GM19099 (cell line): ENCODE measurements at regions not wholly inside any gene's neighbourhood (a gene's known extent, or its start where the extent isn't known, plus 50 kb on each side); places are given as distances from the start of the nearest gene placed in this dataset.

ENCODE experiments used
- POLR2A ChIP-seq: IDR thresholded peaks from 3 replicates; pipeline ENCODE4 v1.6.1; 2011; ENCODE audit warnings: low read depth; ENCODE audit not compliant: insufficient read length; ENCODE audit errors: extremely low read depth

DNA sequence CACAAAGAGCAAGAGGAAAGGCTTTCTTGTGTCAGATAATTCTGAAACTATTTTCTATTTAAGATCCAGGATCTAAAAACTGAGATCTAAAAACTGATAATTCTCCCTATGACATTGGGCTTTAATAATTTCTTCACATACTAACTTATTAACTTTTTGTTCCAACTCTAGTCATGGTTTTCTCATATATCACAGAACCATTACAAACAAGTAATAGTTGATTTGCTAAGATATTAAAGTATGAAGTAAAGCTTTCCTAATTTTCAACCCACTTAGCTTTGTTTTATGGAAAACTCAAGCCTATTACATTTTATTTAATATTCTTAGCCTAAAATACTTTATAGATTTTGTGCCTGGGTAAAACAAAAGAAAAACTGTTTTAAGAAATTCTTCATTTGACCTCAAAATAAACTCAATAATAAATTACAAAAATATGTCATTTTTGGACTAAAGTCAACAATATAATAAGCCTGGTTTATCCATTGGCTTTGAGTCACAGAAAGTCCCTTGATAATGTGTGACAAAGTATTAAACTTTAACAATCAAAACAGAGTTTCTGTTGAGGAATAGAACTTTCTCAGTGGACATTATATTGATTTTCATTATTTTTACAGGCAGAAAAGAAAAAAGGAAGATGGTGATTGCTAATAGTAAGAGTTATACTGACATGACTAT, 1142.9 kb upstream of the SORCS1 start:
- TF ChIP-seq POLR2A: no peak

DNA sequence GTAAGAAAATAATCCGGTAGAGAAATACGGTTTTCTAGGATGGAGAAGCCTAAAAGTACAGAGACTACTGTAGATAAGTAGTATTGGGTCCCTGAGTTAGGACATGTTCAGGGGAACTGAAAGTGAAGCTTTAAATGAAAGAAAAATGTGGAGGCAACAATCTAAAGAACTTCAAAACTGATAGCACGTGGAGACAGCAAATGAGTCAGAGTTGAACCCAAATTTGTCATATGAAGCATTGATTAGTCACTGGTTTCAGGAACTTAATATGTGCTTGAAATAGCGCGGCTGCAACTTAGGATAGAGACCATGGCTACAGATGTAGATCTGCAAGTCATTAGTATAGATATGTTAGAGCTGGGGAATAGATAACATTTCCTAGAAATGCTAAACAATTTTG, 1138.6 kb upstream of the SORCS1 start:
- TF ChIP-seq POLR2A: no peak

DNA sequence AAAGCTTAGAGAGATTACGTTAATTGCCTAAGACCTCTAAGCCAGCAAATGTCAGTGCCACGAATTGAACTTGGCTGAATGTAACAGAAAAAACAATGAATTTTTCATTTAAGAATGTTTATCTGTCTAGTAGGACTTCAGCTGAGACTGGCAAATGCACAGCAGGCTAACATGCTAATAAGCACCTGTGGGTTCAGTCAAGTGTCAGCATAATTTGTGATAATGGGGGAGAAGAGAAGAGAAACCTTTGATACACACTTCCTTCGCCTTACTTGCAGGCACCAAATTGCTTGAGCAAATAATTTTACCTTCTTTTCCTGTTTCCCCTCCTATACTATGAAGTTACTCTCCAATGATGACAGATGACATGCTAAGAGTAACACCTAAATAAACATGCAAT, 1136.5 kb upstream of the SORCS1 start:
- no peak for TF ChIP-seq POLR2A

DNA sequence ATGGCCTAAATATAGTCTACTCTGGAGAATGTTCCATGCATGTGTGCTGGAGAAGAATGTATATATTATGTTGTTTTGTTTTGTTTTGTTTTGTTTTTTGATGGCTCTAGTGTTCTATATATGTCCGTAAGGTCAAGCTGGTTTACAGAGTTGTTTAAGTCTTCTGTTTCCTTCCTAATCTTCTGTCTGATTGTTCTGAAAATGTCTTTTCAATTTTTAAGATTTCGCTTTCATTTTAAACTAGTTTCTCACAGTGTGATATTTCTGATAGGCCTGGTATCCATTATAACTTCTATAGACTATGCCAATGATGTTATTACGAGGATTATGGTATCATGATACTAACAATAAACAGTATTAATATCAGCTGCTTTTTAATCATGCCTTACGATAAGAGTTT, 1126.3 kb upstream of the SORCS1 start:
- no peak for TF ChIP-seq POLR2A

DNA sequence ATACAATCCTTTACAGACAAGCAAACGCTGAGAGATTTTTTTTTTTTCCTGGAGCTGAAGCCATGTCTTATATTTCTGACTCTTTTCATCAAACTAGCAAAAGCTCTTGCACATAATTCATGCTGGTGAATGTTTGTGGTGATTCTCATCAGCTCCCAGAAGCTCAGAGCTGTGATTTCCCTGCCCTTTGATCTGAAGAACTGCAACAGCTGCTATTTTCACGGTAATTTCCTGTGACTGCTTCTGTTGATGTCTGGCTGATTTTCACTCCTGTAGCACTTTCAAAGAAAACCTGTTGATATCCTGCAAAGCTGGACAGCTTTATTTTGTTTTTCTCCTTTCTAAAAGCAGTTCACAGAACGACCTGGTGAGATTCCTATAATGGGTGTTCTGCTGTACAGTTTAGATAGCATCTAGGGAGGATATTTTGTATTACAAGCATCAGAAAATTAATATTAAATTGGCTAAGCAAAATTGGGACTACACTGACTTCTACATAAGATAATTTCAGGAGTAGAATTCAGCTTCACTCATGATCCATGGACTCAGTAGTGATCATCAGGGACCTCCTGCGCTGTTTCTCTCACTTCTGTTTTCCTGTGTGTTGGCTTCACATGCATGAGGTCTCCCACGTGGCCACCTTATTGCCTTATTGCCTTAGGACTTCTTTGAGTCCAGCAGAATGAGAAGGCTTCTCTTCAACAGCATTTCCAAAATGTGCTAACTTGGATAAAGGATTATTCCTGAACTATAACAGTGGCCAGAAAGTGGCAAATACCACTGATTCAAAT, 1111.6 kb upstream of the SORCS1 start:
- no peak for TF ChIP-seq POLR2A

DNA sequence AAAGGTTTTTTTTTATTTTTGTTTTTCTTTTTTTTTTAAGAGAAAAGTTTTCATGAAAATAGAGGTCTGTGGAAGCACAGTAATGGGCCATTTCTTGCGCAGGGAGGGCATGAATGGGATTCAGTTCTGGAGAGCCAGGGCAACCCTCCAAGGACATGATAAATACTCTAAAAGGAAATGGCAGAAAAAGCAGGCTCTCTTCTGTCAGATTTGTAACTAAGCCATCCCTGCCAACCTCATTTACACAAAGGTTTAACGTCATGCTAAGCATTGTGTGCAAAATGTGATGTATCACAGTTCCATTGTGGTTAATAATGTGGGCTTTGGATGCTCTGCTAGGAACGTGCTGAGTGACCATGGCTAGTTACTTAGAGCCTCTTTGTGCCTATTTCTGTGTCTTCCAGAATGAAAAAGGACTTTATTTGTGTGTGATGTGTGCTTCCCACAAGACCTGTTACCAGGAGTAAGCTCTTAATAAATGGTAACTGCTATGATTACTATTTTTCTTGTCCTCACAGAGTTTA, 1095.9 kb upstream of the SORCS1 start:
- TF ChIP-seq POLR2A: no peak

DNA sequence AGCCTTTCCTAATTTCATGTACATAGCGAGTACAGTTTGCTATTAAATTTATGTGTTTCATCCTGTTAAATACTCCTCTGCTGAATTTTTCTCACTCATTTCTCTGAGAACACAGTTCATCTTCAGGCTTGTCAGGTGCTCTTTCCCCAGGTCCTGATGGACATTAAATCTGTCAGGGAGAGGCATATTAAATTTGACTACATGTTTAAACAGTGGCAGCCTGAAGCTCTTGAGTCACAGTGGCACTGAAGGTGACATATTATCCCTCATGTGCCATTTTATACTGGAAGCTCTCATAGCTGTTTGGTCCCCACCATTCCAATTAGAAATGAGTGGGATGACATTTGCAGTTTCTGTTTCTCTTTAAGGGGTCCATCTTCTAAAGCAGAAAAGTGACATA, 1089.6 kb upstream of the SORCS1 start:
- no peak for TF ChIP-seq POLR2A

DNA sequence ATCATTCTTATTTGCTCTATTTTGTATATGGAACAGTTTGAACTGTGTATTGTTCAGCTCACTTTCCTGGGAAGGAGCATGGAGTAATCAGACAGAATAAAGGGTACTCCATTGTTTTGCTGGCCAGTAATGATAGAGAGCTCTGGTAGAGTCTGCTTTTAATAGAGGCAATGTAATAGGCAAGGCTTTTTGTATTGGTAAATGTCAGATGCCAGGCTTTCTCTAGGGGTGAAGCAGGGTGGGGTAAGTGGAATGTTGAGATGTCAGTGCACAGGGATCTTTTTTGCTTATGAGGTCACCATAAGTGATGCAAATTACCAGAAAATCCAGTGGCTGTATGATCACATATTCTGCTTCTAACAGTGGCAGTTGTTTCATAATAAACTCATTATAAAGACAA, 1088.3 kb upstream of the SORCS1 start:
- no peak for TF ChIP-seq POLR2A

DNA sequence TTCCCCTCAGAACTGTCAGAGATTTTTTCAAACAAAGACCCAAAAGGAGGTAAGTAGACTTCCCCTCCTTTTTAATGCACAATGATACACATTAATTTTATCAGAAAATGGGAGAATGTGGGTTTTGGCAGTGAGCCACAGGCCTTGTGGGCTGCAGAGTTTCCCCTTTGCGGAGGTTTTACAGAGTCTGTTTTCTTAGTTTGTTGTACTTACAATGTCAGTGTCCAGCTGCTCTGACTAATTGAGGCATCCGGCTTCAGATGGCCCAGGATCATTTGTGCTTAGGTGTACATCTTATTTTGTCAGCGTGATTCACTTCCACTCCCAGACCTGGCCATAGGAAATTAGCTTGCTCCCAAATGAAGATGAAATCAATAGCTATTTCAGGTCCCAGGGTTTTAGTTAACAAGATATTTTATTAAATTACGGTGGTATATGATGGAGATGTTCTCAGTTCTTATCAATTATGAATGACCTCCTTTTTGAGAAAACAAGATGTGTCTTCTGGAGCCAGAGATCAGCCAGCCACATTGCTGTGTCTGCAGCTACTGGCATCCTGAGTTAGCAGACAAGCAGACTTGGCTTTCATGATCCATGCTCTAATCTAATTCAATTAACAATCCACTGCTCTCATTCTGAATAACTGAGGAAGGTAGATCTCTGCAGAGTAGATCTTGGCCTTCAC, 1086.6 kb upstream of the SORCS1 start:
- TF ChIP-seq POLR2A: no peak

DNA sequence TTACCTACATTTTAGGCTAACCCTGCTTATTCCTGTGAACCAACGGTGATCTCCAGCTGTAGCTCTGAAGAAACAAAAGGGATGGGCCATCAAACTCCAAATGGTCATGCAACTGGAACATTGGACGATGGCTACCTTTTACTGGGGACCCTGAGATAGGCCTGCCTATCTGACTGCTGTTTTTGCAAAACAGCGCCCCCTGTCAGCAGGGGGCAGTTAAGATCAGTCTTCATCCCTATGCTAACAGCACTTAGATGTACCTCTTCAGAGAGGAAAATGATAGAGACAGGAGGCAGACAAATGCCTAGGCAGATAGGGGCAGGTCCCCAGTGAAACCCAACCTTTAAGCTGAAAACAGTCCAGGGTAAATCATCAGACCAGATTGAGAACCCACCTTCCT, 1085.4 kb upstream of the SORCS1 start:
- TF ChIP-seq POLR2A: no peak

DNA sequence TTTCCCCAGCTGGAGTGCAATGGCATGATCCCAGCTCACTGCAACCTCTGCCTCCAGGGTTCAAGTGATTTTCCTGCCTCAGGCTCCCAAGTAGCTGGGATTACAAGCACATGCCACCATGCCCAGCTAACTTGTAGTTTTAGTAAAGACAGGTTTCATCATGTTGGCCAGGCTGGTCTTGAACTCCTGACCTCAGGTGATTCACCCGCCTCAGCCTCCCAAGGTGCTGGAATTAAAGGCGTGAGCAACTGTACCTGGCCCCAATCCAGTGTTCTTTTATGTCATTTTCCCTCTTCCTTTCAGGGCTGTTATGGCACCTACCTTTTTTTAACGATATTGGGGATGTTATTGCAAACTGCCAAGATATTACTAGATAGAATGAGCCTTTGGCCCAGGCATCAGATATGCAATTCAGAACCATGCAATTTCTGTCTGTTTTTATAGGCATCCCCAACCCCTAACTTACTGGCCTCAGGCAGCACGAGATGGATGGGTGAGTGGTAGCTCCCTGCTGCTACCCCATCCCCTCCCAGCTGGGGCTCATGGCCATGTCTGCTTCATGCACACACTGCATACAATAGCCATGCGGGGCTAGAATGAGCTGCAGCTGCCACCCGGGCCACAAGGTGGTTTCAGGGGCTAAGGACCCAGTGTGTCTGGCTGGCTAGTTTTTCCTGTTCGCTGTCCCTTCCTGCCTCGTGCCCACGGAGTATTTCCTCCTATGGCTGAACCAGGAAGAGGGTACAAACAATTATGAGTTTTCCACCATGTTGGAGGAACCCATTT, 1080.1 kb upstream of the SORCS1 start:
- no peak for TF ChIP-seq POLR2A

DNA sequence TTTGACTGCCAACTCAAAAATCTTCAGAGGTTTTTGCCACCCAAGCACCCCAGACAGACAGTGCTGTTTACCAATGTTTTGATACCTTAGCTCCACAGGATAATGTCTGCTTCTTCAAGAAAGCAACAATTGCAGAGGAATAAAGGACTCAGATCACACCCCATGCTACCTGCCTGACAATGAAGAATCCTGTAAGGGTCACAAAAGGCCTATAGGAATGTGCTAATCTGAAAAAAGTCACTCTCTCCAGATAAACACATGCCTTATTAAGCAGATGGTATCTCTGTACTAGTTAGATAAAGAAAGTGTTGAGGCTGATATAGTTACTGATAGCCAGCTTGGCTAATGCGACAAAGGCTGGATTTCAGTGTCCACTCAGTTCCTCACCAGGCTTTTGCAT, 1076.7 kb upstream of the SORCS1 start:
- no peak for TF ChIP-seq POLR2A

DNA sequence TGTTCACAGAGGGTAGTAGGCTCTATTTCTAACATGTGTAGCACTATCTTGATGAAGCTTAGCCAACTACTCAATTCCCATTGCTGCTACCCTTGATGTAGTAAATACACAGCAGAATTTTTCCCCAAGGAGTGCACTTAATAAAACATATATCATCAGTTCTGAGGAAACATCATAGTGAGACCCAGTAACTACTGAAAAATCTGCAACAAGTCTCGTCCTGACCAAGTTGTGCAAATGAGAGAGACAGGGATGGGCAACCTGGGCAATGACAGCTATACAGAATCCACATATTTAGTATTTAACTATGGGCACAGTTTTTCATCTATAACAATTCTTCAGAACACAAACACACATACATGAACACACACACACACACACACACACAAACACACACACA, 1073.8 kb upstream of the SORCS1 start:
- no peak for TF ChIP-seq POLR2A

DNA sequence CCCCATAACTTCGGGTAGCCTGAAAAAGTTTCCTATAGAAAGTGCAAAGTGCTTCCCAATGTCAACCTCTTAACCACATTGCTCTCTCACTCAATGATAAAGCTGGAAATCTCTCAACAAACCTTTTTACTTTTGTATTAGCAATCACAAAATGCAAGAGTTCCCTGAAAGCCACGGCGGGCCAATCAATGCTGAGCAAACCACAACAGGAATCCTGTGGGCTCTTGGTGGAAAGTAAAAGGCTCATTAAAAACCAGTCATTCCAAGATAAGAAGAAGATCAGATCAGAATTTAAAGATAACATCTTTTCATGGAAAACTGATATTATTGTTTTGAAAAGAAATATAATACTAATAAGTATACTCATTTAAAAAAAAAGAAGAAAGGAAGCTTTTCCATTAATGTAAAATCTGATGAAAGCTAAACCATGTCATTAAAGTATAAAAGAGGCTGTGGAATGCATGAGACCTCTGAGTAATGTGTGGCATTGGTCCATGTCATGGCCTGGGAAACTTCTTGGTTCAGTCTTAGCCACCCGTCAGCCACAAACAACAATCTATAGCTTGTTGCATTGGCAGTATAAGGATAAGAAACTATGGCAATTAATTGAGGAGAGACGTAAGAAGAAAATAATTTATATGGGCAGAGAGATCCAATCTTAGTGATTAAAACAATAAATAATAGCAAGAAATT, 1066.1 kb upstream of the SORCS1 start:
- no peak for TF ChIP-seq POLR2A
